ENCODE measurements at regions not wholly inside any gene's neighbourhood (a gene's known extent, or its start where the extent isn't known, plus 50 kb on each side); places are given as distances from the start of the nearest gene placed in this dataset.

DNA sequence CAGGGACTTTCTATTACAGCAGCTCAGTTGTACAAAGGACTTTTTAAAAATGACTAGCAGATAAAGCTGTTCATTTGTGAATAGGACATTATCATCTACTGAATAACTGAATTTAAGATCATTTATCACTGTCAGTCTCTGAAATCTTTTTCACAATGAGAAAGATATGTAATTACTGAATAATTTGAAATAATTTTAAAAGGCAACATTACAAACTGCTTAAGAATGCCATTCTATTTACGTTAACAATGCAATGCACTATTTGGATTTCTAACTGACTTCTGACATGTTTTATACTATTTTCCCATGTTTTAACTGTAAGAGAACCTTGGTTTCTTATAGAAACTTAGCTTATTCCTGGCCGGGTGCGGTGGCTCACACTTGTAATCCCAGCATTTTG lies 2033.0 kb upstream of the PCDH20 start:
- BruUV-seq (replicated peaks): no TSS peak

DNA sequence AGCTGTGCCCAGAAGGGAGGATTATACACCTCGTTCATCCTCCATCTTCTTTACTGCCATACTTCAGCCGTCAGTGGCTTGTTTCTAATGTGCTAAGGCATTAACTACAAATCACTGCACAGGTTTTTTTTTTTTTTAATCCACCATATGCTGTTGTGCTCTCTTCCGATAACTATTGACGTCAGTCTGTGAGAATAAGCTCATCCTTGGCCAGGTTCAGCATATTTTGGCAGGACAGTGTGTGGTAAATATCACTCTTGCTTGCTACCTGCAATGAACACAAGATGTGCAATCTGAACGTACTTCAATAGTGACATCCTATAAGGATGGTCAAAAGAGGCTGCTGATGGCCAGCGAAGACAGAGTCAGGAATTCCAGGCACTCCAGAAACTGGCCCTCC lies 2030.7 kb upstream of the PCDH20 start:
- Histone ChIP-seq H3K79me2 (ENCODE audit: insufficient read depth, low read length) (no peaks in the 10 kb centered on the region), H3K36me3 (ENCODE audit: control insufficient read depth in 1 of 2, insufficient read depth in 2 of 2, low read length in 2 of 2) (no peaks in the 10 kb centered on the region), H3K9me2 (ENCODE audit: insufficient read depth) (no peaks in the 10 kb centered on the region), H3K27me3 (ENCODE audit: insufficient read depth, low read length) (no peaks in the 10 kb centered on the region), H3K9ac (ENCODE audit: low read length) (no peak overlapping the region), H3K4me3 (replicated peaks in 1 of 2; ENCODE audit: low read depth in 1 of 2, low read length in 2 of 2) (no peak overlapping the region), H2AFZ (ENCODE audit: low read depth, low read length, poor library complexity, severe bottlenecking) (no peak overlapping the region), H4K20me1 (ENCODE audit: insufficient read depth) (no peaks in the 10 kb centered on the region), H3K4me2 (ENCODE audit: low read length) (no peak overlapping the region), H3K27ac (ENCODE audit: low read depth, low read length) (no peak overlapping the region), H3K4me1 (ENCODE audit: control insufficient read depth in 1 of 2, insufficient read depth in 2 of 2, low read length in 2 of 2) (no peaks in the 10 kb centered on the region), H3K9me3 (ENCODE audit: control insufficient read depth in 1 of 2, insufficient read depth in 1 of 2, low read depth in 1 of 2, low read length in 2 of 2) (no peaks in the 10 kb centered on the region)
- DNase-seq (ENCODE audit: low read depth, low spot score): no peak
- ATAC-seq: no peak
- BruUV-seq (replicated peaks): no TSS peak
- ChIA-PET RAD21 (ENCODE audit: low non-redundant PET in 1 of 2, low total read pairs in 2 of 2, uncharacterized antibody in 2 of 2, unreplicated experiment in 2 of 2) (no interaction called here), POLR2A (no interaction called here), CTCF (no interaction called here)
- TF ChIP-seq ELF1 (IDR thresholded peaks at IDR 0.05; ENCODE audit: borderline replicate concordance, low read depth): no peak
- no peak for TF ChIP-seq CBX3 (IDR thresholded peaks at IDR 0.05; ENCODE audit: low read depth)
- TF ChIP-seq SP1 (IDR thresholded peaks at IDR 0.05; ENCODE audit: low read depth): no peak
- TF ChIP-seq POLR2AphosphoS5 (IDR thresholded peaks at IDR 0.05; ENCODE audit: low read depth, low read length): no peak
- no peak for TF ChIP-seq ZNF274 (IDR thresholded peaks at IDR 0.05; ENCODE audit: low read depth, low read length)
- TF ChIP-seq TCF7L2 (IDR thresholded peaks at IDR 0.05; ENCODE audit: borderline replicate concordance, extremely low read depth, insufficient read depth, insufficient read length): no peak
- no peak for TF ChIP-seq FOSL1 (IDR thresholded peaks at IDR 0.05; ENCODE audit: low read depth)
- no peak for TF ChIP-seq CEBPB (IDR thresholded peaks at IDR 0.05; ENCODE audit: low read depth)
- TF ChIP-seq SIN3A (IDR thresholded peaks at IDR 0.05; ENCODE audit: low read depth): no peak
- no peak for TF ChIP-seq SRF (IDR thresholded peaks at IDR 0.05; ENCODE audit: low read depth)
- TF ChIP-seq, protein P1, sequence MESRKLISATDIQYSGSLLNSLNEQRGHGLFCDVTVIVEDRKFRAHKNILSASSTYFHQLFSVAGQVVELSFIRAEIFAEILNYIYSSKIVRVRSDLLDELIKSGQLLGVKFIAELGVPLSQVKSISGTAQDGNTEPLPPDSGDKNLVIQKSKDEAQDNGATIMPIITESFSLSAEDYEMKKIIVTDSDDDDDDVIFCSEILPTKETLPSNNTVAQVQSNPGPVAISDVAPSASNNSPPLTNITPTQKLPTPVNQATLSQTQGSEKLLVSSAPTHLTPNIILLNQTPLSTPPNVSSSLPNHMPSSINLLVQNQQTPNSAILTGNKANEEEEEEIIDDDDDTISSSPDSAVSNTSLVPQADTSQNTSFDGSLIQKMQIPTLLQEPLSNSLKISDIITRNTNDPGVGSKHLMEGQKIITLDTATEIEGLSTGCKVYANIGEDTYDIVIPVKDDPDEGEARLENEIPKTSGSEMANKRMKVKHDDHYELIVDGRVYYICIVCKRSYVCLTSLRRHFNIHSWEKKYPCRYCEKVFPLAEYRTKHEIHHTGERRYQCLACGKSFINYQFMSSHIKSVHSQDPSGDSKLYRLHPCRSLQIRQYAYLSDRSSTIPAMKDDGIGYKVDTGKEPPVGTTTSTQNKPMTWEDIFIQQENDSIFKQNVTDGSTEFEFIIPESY (IDR thresholded peaks at IDR 0.05; ENCODE audit: extremely low read depth, insufficient replicate concordance, low read length): no peak
- TF ChIP-seq, protein P2, sequence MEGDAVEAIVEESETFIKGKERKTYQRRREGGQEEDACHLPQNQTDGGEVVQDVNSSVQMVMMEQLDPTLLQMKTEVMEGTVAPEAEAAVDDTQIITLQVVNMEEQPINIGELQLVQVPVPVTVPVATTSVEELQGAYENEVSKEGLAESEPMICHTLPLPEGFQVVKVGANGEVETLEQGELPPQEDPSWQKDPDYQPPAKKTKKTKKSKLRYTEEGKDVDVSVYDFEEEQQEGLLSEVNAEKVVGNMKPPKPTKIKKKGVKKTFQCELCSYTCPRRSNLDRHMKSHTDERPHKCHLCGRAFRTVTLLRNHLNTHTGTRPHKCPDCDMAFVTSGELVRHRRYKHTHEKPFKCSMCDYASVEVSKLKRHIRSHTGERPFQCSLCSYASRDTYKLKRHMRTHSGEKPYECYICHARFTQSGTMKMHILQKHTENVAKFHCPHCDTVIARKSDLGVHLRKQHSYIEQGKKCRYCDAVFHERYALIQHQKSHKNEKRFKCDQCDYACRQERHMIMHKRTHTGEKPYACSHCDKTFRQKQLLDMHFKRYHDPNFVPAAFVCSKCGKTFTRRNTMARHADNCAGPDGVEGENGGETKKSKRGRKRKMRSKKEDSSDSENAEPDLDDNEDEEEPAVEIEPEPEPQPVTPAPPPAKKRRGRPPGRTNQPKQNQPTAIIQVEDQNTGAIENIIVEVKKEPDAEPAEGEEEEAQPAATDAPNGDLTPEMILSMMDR (IDR thresholded peaks at IDR 0.05 in 2 of 3, conservative IDR thresholded peaks at IDR 0.05 in 1 of 3; ENCODE audit: borderline replicate concordance in 1 of 3, insufficient read depth in 1 of 3, low read depth in 2 of 3, low read length in 2 of 3): no peak
- no peak for TF ChIP-seq EZH2phosphoT487 (IDR thresholded peaks at IDR 0.05; ENCODE audit: borderline replicate concordance)
- TF ChIP-seq, protein P3, sequence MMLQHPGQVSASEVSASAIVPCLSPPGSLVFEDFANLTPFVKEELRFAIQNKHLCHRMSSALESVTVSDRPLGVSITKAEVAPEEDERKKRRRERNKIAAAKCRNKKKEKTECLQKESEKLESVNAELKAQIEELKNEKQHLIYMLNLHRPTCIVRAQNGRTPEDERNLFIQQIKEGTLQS (IDR thresholded peaks at IDR 0.05): no peak
- intact Hi-C loops (cut with micrococcal nuclease): no loop called here

More for the DNA sequence above, 2033.0 kb upstream of the PCDH20 start:
- no peaks in the 10 kb centered on the region for H3K9me2 ChIP-seq (ENCODE audit: insufficient read depth)
- no peaks in the 10 kb centered on the region for H3K4me1 ChIP-seq (ENCODE audit: control insufficient read depth in 1 of 2, insufficient read depth in 2 of 2, low read length in 2 of 2)
- no peak overlapping the region for H3K27ac ChIP-seq (ENCODE audit: low read depth, low read length)
- DNase-seq (ENCODE audit: low read depth, low spot score): no peak
- no peak overlapping the region for H3K4me3 ChIP-seq (replicated peaks in 1 of 2; ENCODE audit: low read depth in 1 of 2, low read length in 2 of 2)
- no peaks in the 10 kb centered on the region for H4K20me1 ChIP-seq (ENCODE audit: insufficient read depth)
- H3K79me2 ChIP-seq (ENCODE audit: insufficient read depth, low read length): no peaks in the 10 kb centered on the region
- ChIA-PET RAD21 (ENCODE audit: low non-redundant PET in 1 of 2, low total read pairs in 2 of 2, uncharacterized antibody in 2 of 2, unreplicated experiment in 2 of 2) (no interaction called here), POLR2A (no interaction called here), CTCF (no interaction called here)
- TF ChIP-seq TCF7L2 (IDR thresholded peaks at IDR 0.05; ENCODE audit: borderline replicate concordance, extremely low read depth, insufficient read depth, insufficient read length) (no peak), ELF1 (IDR thresholded peaks at IDR 0.05; ENCODE audit: borderline replicate concordance, low read depth) (no peak)
- H3K4me2 ChIP-seq (ENCODE audit: low read length): no peak overlapping the region
- no peak overlapping the region for H3K9ac ChIP-seq (ENCODE audit: low read length)
- no peak for ATAC-seq
- intact Hi-C loops (cut with micrococcal nuclease): no loop called here
- no peaks in the 10 kb centered on the region for H3K36me3 ChIP-seq (ENCODE audit: control insufficient read depth in 1 of 2, insufficient read depth in 2 of 2, low read length in 2 of 2)
- H3K27me3 ChIP-seq (ENCODE audit: insufficient read depth, low read length): no peaks in the 10 kb centered on the region
- H3K9me3 ChIP-seq (ENCODE audit: control insufficient read depth in 1 of 2, insufficient read depth in 1 of 2, low read depth in 1 of 2, low read length in 2 of 2): no peaks in the 10 kb centered on the region
- H2AFZ ChIP-seq (ENCODE audit: low read depth, low read length, poor library complexity, severe bottlenecking): peak overlapping the region; percentile 73

All from HCT116 (cell line).